ENCODE measurements at regions not wholly inside any gene's neighbourhood (a gene's known extent, or its start where the extent isn't known, plus 50 kb on each side); places are given as distances from the start of the nearest gene placed in this dataset.

DNA sequence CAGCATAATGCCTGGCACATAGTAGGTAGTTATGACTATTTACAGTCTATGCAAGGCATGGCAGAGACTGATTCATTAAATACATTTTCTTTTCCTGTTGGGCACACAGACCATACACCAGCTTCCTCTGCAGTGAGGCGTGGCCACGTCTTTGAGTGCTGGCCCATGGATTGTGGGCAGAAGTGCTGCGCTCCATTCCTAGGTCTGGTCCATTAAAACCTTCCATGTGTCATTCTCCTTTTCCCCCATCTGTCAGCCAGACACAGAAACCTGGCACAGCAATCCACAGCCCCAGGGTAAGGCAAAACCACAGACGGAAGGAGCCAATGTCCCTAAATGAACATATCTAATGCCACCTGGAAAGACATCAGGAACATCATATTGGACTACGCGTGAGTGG, 141.9 kb downstream of the TTC32 start:
- TF ChIP-seq, protein P1, sequence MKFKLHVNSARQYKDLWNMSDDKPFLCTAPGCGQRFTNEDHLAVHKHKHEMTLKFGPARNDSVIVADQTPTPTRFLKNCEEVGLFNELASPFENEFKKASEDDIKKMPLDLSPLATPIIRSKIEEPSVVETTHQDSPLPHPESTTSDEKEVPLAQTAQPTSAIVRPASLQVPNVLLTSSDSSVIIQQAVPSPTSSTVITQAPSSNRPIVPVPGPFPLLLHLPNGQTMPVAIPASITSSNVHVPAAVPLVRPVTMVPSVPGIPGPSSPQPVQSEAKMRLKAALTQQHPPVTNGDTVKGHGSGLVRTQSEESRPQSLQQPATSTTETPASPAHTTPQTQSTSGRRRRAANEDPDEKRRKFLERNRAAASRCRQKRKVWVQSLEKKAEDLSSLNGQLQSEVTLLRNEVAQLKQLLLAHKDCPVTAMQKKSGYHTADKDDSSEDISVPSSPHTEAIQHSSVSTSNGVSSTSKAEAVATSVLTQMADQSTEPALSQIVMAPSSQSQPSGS (IDR thresholded peaks at IDR 0.05; ENCODE audit: low read length): no peak
- TF ChIP-seq MEF2A (IDR thresholded peaks at IDR 0.05; ENCODE audit: insufficient read depth, low read depth, low read length) (no peak), EZH2 (IDR thresholded peaks at IDR 0.05; ENCODE audit: borderline replicate concordance, control insufficient read depth, low read depth, low read length) (no peak), HDAC6 (IDR thresholded peaks at IDR 0.05; ENCODE audit: unreplicated experiment) (no peak), ZNF274 (IDR thresholded peaks at IDR 0.05; ENCODE audit: insufficient read depth, insufficient read length) (no peak), CBFB (IDR thresholded peaks at IDR 0.05; ENCODE audit: low read depth) (no peak), CREB1 (IDR thresholded peaks at IDR 0.05; ENCODE audit: low read depth) (no peak), PAX8 (IDR thresholded peaks at IDR 0.05) (no peak), MTA3 (IDR thresholded peaks at IDR 0.05; ENCODE audit: borderline replicate concordance, low read length) (no peak), IKZF1 (conservative IDR thresholded peaks at IDR 0.05) (no peak)
- TF ChIP-seq, protein P2, sequence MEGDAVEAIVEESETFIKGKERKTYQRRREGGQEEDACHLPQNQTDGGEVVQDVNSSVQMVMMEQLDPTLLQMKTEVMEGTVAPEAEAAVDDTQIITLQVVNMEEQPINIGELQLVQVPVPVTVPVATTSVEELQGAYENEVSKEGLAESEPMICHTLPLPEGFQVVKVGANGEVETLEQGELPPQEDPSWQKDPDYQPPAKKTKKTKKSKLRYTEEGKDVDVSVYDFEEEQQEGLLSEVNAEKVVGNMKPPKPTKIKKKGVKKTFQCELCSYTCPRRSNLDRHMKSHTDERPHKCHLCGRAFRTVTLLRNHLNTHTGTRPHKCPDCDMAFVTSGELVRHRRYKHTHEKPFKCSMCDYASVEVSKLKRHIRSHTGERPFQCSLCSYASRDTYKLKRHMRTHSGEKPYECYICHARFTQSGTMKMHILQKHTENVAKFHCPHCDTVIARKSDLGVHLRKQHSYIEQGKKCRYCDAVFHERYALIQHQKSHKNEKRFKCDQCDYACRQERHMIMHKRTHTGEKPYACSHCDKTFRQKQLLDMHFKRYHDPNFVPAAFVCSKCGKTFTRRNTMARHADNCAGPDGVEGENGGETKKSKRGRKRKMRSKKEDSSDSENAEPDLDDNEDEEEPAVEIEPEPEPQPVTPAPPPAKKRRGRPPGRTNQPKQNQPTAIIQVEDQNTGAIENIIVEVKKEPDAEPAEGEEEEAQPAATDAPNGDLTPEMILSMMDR (IDR thresholded peaks at IDR 0.05 in 2 of 3, conservative IDR thresholded peaks at IDR 0.05 in 1 of 3; ENCODE audit: control insufficient read depth in 2 of 3, extremely low read depth in 1 of 3, insufficient read depth in 1 of 3, low read depth in 3 of 3, low read length in 3 of 3): no peak
- TF ChIP-seq, protein P3, sequence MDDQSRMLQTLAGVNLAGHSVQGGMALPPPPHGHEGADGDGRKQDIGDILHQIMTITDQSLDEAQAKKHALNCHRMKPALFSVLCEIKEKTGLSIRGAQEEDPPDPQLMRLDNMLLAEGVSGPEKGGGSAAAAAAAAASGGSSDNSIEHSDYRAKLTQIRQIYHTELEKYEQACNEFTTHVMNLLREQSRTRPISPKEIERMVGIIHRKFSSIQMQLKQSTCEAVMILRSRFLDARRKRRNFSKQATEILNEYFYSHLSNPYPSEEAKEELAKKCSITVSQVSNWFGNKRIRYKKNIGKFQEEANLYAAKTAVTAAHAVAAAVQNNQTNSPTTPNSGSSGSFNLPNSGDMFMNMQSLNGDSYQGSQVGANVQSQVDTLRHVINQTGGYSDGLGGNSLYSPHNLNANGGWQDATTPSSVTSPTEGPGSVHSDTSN (IDR thresholded peaks at IDR 0.05; ENCODE audit: insufficient replicate concordance, low read depth, low read length): no peak

All from GM12878 (cell line).